ENCODE measurements at regions not wholly inside any gene's neighbourhood (a gene's known extent, or its start where the extent isn't known, plus 50 kb on each side); places are given as distances from the start of the nearest gene placed in this dataset.

DNA sequence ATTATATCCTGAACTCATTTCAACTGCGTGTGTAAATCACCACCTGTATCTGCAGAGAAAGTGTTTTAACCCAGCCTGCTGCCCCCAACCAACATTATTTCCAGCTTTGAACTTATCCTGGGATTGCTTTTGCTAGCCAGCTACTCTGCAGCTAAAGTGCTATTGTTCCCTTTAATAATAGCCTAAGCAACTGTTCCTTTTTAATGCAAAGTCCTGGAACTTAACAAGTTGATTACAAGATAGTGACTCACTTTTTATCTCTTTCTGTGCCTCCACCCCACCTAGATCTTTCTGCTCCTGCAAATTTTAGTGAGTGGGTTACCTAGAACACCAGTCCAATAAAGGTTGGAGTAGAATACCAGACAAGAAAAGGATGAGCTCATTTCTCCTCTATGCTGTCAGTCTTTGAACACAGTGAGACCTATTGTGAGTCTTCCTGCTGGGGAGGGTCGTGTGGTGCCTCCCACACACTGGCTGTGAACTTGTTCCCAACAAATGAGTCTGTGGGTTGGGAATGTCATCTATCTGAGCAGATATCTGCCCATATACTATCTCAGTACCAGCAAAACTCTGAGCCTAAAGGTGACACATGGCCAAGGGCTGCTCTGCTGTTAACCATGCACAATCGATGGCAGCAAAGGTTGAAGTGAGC lies 137.7 kb downstream of the FAM204A start:
- no TSS peak for BruUV-seq (replicated peaks)
- Histone ChIP-seq H3K18ac (ENCODE audit: low read depth, low read length) (no peak overlapping the region), H4K5ac (ENCODE audit: low read depth, low read length) (no peak overlapping the region), H3K27ac (ENCODE audit: insufficient read depth, low read length) (no peak overlapping the region), H2AK9ac (replicated peaks; ENCODE audit: low read depth, low read length, poor library complexity) (no peak overlapping the region), H3K9ac (ENCODE audit: low read depth, low read length) (no peak overlapping the region), H2BK15ac (ENCODE audit: low read depth, low read length) (no peak overlapping the region), H3K4me2 (ENCODE audit: low read depth, low read length) (no peak overlapping the region), H2BK5ac (ENCODE audit: low read depth, low read length, poor library complexity, severe bottlenecking) (no peak overlapping the region), H3K4ac (ENCODE audit: low read depth, low read length) (no peak overlapping the region), H3K56ac (ENCODE audit: extremely low read depth, insufficient read depth, low read length) (no peak overlapping the region), H3K9me1 (ENCODE audit: insufficient read depth, low read length) (no peaks in the 10 kb centered on the region), H3K4me1 (ENCODE audit: control insufficient read depth, insufficient read depth, low read length) (no peaks in the 10 kb centered on the region), H3K79me1 (ENCODE audit: low read depth in 1 of 2, low read length in 2 of 2) (no peaks in the 10 kb centered on the region), H4K8ac (ENCODE audit: low read depth in 2 of 2, low read length in 2 of 2) (no peak overlapping the region), H3K14ac (replicated peaks; ENCODE audit: low read depth, low read length) (no peak overlapping the region), H3K27me3 (ENCODE audit: control insufficient read depth, insufficient read depth, low read length) (no peaks in the 10 kb centered on the region), H2AFZ (replicated peaks; ENCODE audit: low read length, poor library complexity) (no peak overlapping the region), H3K36me3 (ENCODE audit: control insufficient read depth, insufficient read depth, low read length) (no peaks in the 10 kb centered on the region), H2AK5ac (ENCODE audit: low read depth, low read length) (no peak overlapping the region), H4K91ac (ENCODE audit: insufficient read depth, low read depth, low read length) (no peak overlapping the region), H3K4me3 (ENCODE audit: insufficient read depth, low read depth, low read length) (no peak overlapping the region), H2BK20ac (ENCODE audit: low read depth, low read length) (no peak overlapping the region), H2BK120ac (ENCODE audit: low read depth, low read length) (no peak overlapping the region), H4K20me1 (ENCODE audit: insufficient read depth, low read length) (no peaks in the 10 kb centered on the region), H3K9me3 (ENCODE audit: control insufficient read depth, insufficient read depth, low read length) (peaks cover 4% of the 10 kb centered on the region; the same call in 1 of the 2 replicates), H3K23ac (ENCODE audit: low read depth, low read length) (no peak overlapping the region)
- TF ChIP-seq MAFK (IDR thresholded peaks at IDR 0.05; ENCODE audit: low read depth, low read length) (no peak), CEBPB (IDR thresholded peaks at IDR 0.05; ENCODE audit: low read depth, low read length) (no peak), RCOR1 (IDR thresholded peaks at IDR 0.05; ENCODE audit: insufficient replicate concordance, low read length) (no peak), MXI1 (IDR thresholded peaks at IDR 0.05; ENCODE audit: borderline replicate concordance, low read depth, low read length) (no peak), CHD1 (IDR thresholded peaks at IDR 0.05; ENCODE audit: low read depth, low read length) (no peak)
- POLR2A ChIA-PET (ENCODE audit: unreplicated experiment) = no interaction called here
- in situ Hi-C loops (cut with MboI; ENCODE audit: low sequenced_read_pairs) = no loop called here
- intact Hi-C loops (cut with micrococcal nuclease) = no loop called here
- WGBS, 2 experiments (ENCODE audit: extremely low coverage in 2 of 2, insufficient read length in 1 of 2) = 0% methylated on average over 1 of the region's 3 CpGs; no CpG with 5 or more reads in 1 of the 2 experiments
- DNase-seq = no peak
- no peak for ATAC-seq (ENCODE audit: low read depth)
- dilution Hi-C loops (cut with HindIII; ENCODE audit: low sequenced_read_pairs, unreplicated experiment) = no loop called here
- CTCF ChIA-PET = no interaction called here

Data from IMR-90 (cell line).